ENCODE measurements at regions not wholly inside any gene's neighbourhood (a gene's known extent, or its start where the extent isn't known, plus 50 kb on each side); places are given as distances from the start of the nearest gene placed in this dataset.

DNA sequence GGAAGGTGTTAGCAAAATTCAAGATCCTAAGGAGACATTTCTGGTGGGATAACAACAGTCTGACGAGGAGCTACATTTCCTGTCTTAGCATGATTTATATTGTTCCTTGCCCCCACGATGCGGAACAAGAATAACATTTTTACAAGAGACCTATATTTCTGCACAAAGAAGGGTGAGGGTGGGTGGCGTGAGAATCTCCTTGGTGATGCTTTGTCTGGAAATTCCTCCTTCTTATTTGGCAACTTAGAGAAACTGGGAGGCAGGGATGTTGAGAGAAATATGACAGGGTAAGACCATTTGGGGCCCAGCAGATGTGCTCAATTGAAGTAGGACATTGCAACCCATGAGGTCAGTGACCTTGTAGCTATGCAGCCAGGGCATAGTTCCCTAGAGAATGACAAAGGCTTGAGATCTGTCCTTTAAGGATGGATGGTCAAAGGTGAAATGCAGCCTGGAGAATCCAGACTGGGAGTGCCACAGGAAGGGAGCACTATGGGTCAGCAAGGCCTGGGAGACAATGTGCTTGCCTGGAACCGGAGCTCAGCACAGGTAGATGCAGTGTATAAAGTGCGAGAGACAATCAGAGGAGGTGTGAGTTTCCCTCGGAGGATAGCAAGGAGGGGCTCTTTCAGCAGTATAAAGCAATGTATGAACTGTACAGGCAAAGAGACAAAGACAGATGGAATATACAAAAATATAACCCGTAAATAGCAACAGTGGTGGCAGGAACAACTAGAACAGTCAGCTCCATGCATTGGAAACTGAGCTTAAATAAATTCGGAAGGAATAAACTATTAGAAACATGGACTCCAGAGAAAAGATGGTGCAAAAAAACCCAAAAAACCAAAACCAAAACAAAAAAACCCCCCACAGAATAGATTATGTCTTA, 317.6 kb upstream of the TBL1XR1 start:
- no peak for TF ChIP-seq CTCF (conservative IDR thresholded peaks at IDR 0.05 in 1 of 2, IDR thresholded peaks at IDR 0.05 in 1 of 2; ENCODE audit: extremely low read depth in 1 of 2, insufficient read depth in 1 of 2, low read depth in 1 of 2, low read length in 2 of 2)
- no peak for TF ChIP-seq EZH2 (IDR thresholded peaks at IDR 0.05; ENCODE audit: borderline replicate concordance, low read length)

All from mammary epithelial cell (primary cell).